ENCODE measurements at regions not wholly inside any gene's neighbourhood (a gene's known extent, or its start where the extent isn't known, plus 50 kb on each side); places are given as distances from the start of the nearest gene placed in this dataset.

GRCh38 chr1:185541871-185542301 is 192.3 kb upstream of the HMCN1 start:
- DNase-seq (ENCODE audit: low read depth, low spot score), result no peak
- Histone ChIP-seq H3K27me3 (ENCODE audit: control insufficient read depth in 2 of 2, insufficient read depth in 2 of 2, low read length in 2 of 2) (no peaks in the 10 kb centered on the region), H3K4me3 (replicated peaks in 1 of 3; ENCODE audit: insufficient read depth in 1 of 3, low read depth in 1 of 3, low read length in 3 of 3) (no peak overlapping the region), H4K20me1 (replicated peaks; ENCODE audit: control insufficient read depth, extremely low read depth, insufficient read depth, low read length) (no peaks in the 10 kb centered on the region), H2AFZ (ENCODE audit: low read depth, low read length) (no peak overlapping the region), H3K9me3 (replicated peaks; ENCODE audit: control insufficient read depth, insufficient read depth, low read length) (no peaks in the 10 kb centered on the region), H3K9ac (replicated peaks; ENCODE audit: extremely low read depth, insufficient read depth, low read length) (no peak overlapping the region), H3K36me3 (ENCODE audit: control insufficient read depth in 2 of 2, extremely low read depth in 1 of 2, insufficient read depth in 2 of 2, low read length in 2 of 2) (no peaks in the 10 kb centered on the region), H3K79me2 (ENCODE audit: control insufficient read depth, insufficient read depth, low read length) (no peaks in the 10 kb centered on the region), H3K9me1 (replicated peaks; ENCODE audit: control insufficient read depth, extremely low read depth, insufficient read depth, low read length) (no peaks in the 10 kb centered on the region), H3K4me1 (ENCODE audit: control insufficient read depth, extremely low read depth, insufficient read depth, low read length) (no peaks in the 10 kb centered on the region), H3K4me2 (ENCODE audit: insufficient read depth, low read length) (no peak overlapping the region), H3K27ac (ENCODE audit: insufficient read depth, low read depth, low read length) (no peak overlapping the region)
- intact Hi-C loops (cut with micrococcal nuclease), result no loop called here
- no TSS peak for BruUV-seq (replicated peaks)
- POLR2A ChIA-PET, result no interaction called here
- dilution Hi-C loops (cut with MboI; ENCODE audit: extremely low pct_ligation_motif_present, low sequenced_read_pairs), result no loop called here
- no peak for TF ChIP-seq POLR2A (IDR thresholded peaks at IDR 0.05; ENCODE audit: low read depth, low read length)
- TF ChIP-seq EZH2 (IDR thresholded peaks at IDR 0.05; ENCODE audit: borderline replicate concordance, low read depth, low read length, severe bottlenecking), result no peak
- no peak for TF ChIP-seq MAX (IDR thresholded peaks at IDR 0.05; ENCODE audit: insufficient read depth, insufficient read length)
- no peak for TF ChIP-seq GATA2 (IDR thresholded peaks at IDR 0.05; ENCODE audit: insufficient read depth, insufficient read length, low read depth, low read length)
- no peak for TF ChIP-seq MYC (IDR thresholded peaks at IDR 0.05; ENCODE audit: low read depth, low read length)
- no peak for TF ChIP-seq POLR2AphosphoS5 (IDR thresholded peaks at IDR 0.05; ENCODE audit: insufficient read depth, low read depth, low read length)
- no peak for TF ChIP-seq JUN (IDR thresholded peaks at IDR 0.05; ENCODE audit: borderline replicate concordance, insufficient read depth, insufficient read length, low read depth)
- TF ChIP-seq FOS (IDR thresholded peaks at IDR 0.05; ENCODE audit: borderline replicate concordance, insufficient read depth, low read length), result no peak
- no peak for TF ChIP-seq CTCF (IDR thresholded peaks at IDR 0.05; ENCODE audit: extremely low read depth in 1 of 2, insufficient read depth in 1 of 2, low read depth in 1 of 2, low read length in 2 of 2)
- CTCF ChIA-PET, result interaction anchor here (1.2 kb wide), 1 partner anchor 25 kb away, joined by 5 read pairs; no protein-coding TSS in a partner anchor
- no peak for FAIRE-seq

Measured in endothelial cell of umbilical vein (primary cell).